ENCODE measurements at regions not wholly inside any gene's neighbourhood (a gene's known extent, or its start where the extent isn't known, plus 50 kb on each side); places are given as distances from the start of the nearest gene placed in this dataset.
"Not testable (repeated sequence)": the region's sequence is repeated elsewhere in the genome, so short reads cannot be mapped to it uniquely, and the experiment has no call there.

GRCh38 chr7:25597946-25598345 lies 369.7 kb upstream of the NPVF start:
- DNase-seq: no peak
- no peak overlapping the region for H3K4me3 ChIP-seq
- intact Hi-C loops (cut with DNase I): loop anchor here in 1 of 4 donors (10.0 kb wide), 1 partner anchor 1953 kb away; no protein-coding TSS in a partner anchor
- no peaks in the 10 kb centered on the region for H3K9me3 ChIP-seq
- H3K27me3 ChIP-seq: no peaks in the 10 kb centered on the region
- WGBS, 3 donors: 62 to 66% (median 66%) methylated on average over 5 of the region's 5 CpGs
- H3K36me3 ChIP-seq: no peaks in the 10 kb centered on the region
- H3K4me1 ChIP-seq (ENCODE audit: insufficient read depth): no peaks in the 10 kb centered on the region
- TF ChIP-seq CTCF (IDR thresholded peaks at IDR 0.05) (no peak), POLR2A (IDR thresholded peaks at IDR 0.05) (no peak), EP300 (IDR thresholded peaks at IDR 0.05) (no peak)
- no peak overlapping the region for H3K27ac ChIP-seq

GRCh38 chr7:25598765-25599164 lies 370.5 kb upstream of the NPVF start:
- 95 to 99% (median 98%) methylated on average over 5 of the region's 5 CpGs for WGBS, 3 donors
- no peak overlapping the region for H3K4me3 ChIP-seq
- no peaks in the 10 kb centered on the region for H3K9me3 ChIP-seq
- H3K36me3 ChIP-seq: no peaks in the 10 kb centered on the region
- H3K27ac ChIP-seq: no peak overlapping the region
- intact Hi-C loops (cut with DNase I): loop anchor here in 1 of 4 donors (10.0 kb wide), 1 partner anchor 1954 kb away; no protein-coding TSS in a partner anchor
- no peaks in the 10 kb centered on the region for H3K4me1 ChIP-seq (ENCODE audit: insufficient read depth)
- no peak for DNase-seq
- TF ChIP-seq CTCF (IDR thresholded peaks at IDR 0.05): no peak
- H3K27me3 ChIP-seq: no peaks in the 10 kb centered on the region

GRCh38 chr7:25600262-25600920 lies 372.1 kb upstream of the NPVF start:
- TF ChIP-seq POLR2A (IDR thresholded peaks at IDR 0.05): no peak
- TF ChIP-seq CTCF (IDR thresholded peaks at IDR 0.05): no peak
- no peak for TF ChIP-seq EP300 (IDR thresholded peaks at IDR 0.05)
- H3K36me3 ChIP-seq: no peaks in the 10 kb centered on the region
- WGBS, 3 donors: 47 to 58% (median 52%) methylated on average over 3 of the region's 3 CpGs
- H3K4me1 ChIP-seq (ENCODE audit: insufficient read depth): no peaks in the 10 kb centered on the region
- no peak for DNase-seq
- H3K9me3 ChIP-seq: no peaks in the 10 kb centered on the region
- H3K4me3 ChIP-seq: no peak overlapping the region
- no peak overlapping the region for H3K27ac ChIP-seq
- H3K27me3 ChIP-seq: no peaks in the 10 kb centered on the region
- intact Hi-C loops (cut with DNase I): no loop called here

- intact Hi-C loops (cut with DNase I); H3K27ac ChIP-seq; H3K27me3 ChIP-seq; H3K9me3 ChIP-seq; H3K36me3 ChIP-seq; H3K4me1 ChIP-seq (ENCODE audit: insufficient read depth): not testable (repeated sequence)
- peak in 1 of 5 donors; percentile 22 for DNase-seq
- H3K4me3 ChIP-seq: peak overlapping the region; percentile 33
- 12 to 22% (median 19%) methylated on average over 24 to 30 of the region's 30 CpGs for WGBS, 3 donors
Measured at GRCh38 chr7:25602730-25603426, 374.6 kb upstream of the NPVF start.

- H3K27me3 ChIP-seq; H3K4me1 ChIP-seq (ENCODE audit: insufficient read depth); intact Hi-C loops (cut with DNase I); H3K36me3 ChIP-seq; H3K27ac ChIP-seq; DNase-seq; H3K9me3 ChIP-seq: not testable (repeated sequence)
- peak overlapping the region; percentile 33 for H3K4me3 ChIP-seq
- WGBS, 3 donors: 17 to 55% methylated on average over 1 of the region's 9 CpGs; no CpG with 5 or more reads in 1 of the 3 donors
Measured at GRCh38 chr7:25603427-25603740, 375.1 kb upstream of the NPVF start.
